IMR-90 (cell line): ENCODE measurements at regions not wholly inside any gene's neighbourhood (a gene's known extent, or its start where the extent isn't known, plus 50 kb on each side); places are given as distances from the start of the nearest gene placed in this dataset.

ENCODE experiments used
- ATAC-seq: fragments of 200-7000 bp; cut with Tn5 transposase; 2 replicates; pipeline ENCODE4 v1.9.1; 2020; ENCODE audit warnings: low read depth, mild to moderate bottlenecking, moderate library complexity
- BruUV-seq: library from RNA; stranded (reverse); fragments of 400-500 nt; replicated peaks from 2 replicates; lab custom pipeline; 2021; lab: Mats Ljungman, UMichigan
- CTCF ChIA-PET: fragments of 300-600 bp; formaldehyde crosslinking; extraction: SDS; loops from one replicate; lab custom pipeline; 2021; ENCODE audit warnings: antibody characterized with exemption; lab: Yijun Ruan, JAX
- POLR2A ChIA-PET: fragments of 300-600 bp; sonication (Branson Sonifier 250); formaldehyde crosslinking; loops from one replicate; lab custom pipeline; 2022; ENCODE audit warnings: antibody characterized with exemption; ENCODE audit not compliant: unreplicated experiment; lab: Charles Lee
- DNase-seq: peaks from one replicate; pipeline ENCODE4 v3.0.0; 2013
- H2AFZ ChIP-seq: replicated peaks from 2 replicates; pipeline ENCODE3; 2013; ENCODE audit warnings: low read length, mild to moderate bottlenecking; ENCODE audit not compliant: poor library complexity
- H2AK5ac ChIP-seq: 2 replicates; pipeline ENCODE4 v1.6.1; 2013; ENCODE audit warnings: low read depth, low read length, inconsistent platforms
- H2AK9ac ChIP-seq: replicated peaks from 2 replicates; pipeline ENCODE3; 2013; ENCODE audit warnings: mild to moderate bottlenecking, low read depth, low read length, moderate library complexity; ENCODE audit not compliant: poor library complexity
- H2BK120ac ChIP-seq: 2 replicates; pipeline ENCODE4 v1.6.1; 2013; ENCODE audit warnings: low read depth, low read length, inconsistent platforms
- H2BK15ac ChIP-seq: 3 replicates; pipeline ENCODE4 v1.6.1; 2013; ENCODE audit warnings: low read depth, low read length, inconsistent platforms
- H2BK20ac ChIP-seq: 2 replicates; pipeline ENCODE4 v1.6.1; 2013; ENCODE audit warnings: low read depth, mild to moderate bottlenecking, inconsistent platforms, low read length, moderate library complexity
- H2BK5ac ChIP-seq: 2 replicates; pipeline ENCODE4 v1.6.1; 2013; ENCODE audit warnings: mild to moderate bottlenecking, low read depth, low read length, inconsistent platforms; ENCODE audit not compliant: poor library complexity, severe bottlenecking
- H3K14ac ChIP-seq: replicated peaks from 2 replicates; pipeline ENCODE4 v1.6.1; 2013; ENCODE audit warnings: low read depth, low read length, inconsistent platforms
- H3K18ac ChIP-seq: 2 replicates; pipeline ENCODE4 v1.6.1; 2013; ENCODE audit warnings: low read depth, low read length, control low read depth
- H3K23ac ChIP-seq: 2 replicates; pipeline ENCODE4 v1.6.1; 2013; ENCODE audit warnings: low read depth, low read length, inconsistent platforms
- H3K27ac ChIP-seq: 2 replicates; pipeline ENCODE4 v1.5.1; 2013; ENCODE audit warnings: mild to moderate bottlenecking, control low read depth, low read length; ENCODE audit not compliant: insufficient read depth
- H3K27me3 ChIP-seq: 2 replicates; pipeline ENCODE4 v1.6.1; 2013; ENCODE audit warnings: low read length; ENCODE audit not compliant: control insufficient read depth, insufficient read depth
- H3K36me3 ChIP-seq: 2 replicates; pipeline ENCODE4 v1.6.1; 2013; ENCODE audit warnings: low read length, mixed read lengths; ENCODE audit not compliant: control insufficient read depth, insufficient read depth
- H3K4ac ChIP-seq: 2 replicates; pipeline ENCODE4 v1.6.1; 2013; ENCODE audit warnings: low read depth, low read length, inconsistent platforms
- H3K4me1 ChIP-seq: 2 replicates; pipeline ENCODE4 v1.6.1; 2013; ENCODE audit warnings: low read length, mixed read lengths; ENCODE audit not compliant: control insufficient read depth, insufficient read depth
- H3K4me2 ChIP-seq: 2 replicates; pipeline ENCODE4 v1.6.1; 2013; ENCODE audit warnings: low read depth, mild to moderate bottlenecking, control low read depth, low read length, moderate library complexity
- H3K4me3 ChIP-seq: 2 replicates; pipeline ENCODE4 v1.5.1; 2013; ENCODE audit warnings: low read depth, mild to moderate bottlenecking, control low read depth, low read length, moderate library complexity; ENCODE audit not compliant: insufficient read depth
- H3K56ac ChIP-seq: 2 replicates; pipeline ENCODE4 v1.6.1; 2013; ENCODE audit warnings: low read length, inconsistent platforms; ENCODE audit not compliant: insufficient read depth; ENCODE audit errors: extremely low read depth
- H3K79me1 ChIP-seq, 2 experiments: 2 replicates each; pipeline ENCODE4 v1.6.1; 2013; ENCODE audit warnings: low read length in 2 of 2, inconsistent platforms in 1 of 2, low read depth in 1 of 2
- H3K9ac ChIP-seq: 2 replicates; pipeline ENCODE4 v1.6.1; 2013; ENCODE audit warnings: low read depth, low read length, control low read depth
- H3K9me1 ChIP-seq: 2 replicates; pipeline ENCODE4 v1.6.1; 2013; ENCODE audit warnings: low read length, inconsistent platforms; ENCODE audit not compliant: insufficient read depth
- H3K9me3 ChIP-seq: 2 replicates; pipeline ENCODE4 v1.6.1; 2013; ENCODE audit warnings: low read length; ENCODE audit not compliant: control insufficient read depth, insufficient read depth
- H4K20me1 ChIP-seq: 2 replicates; pipeline ENCODE4 v1.6.1; 2013; ENCODE audit warnings: low read length, inconsistent platforms; ENCODE audit not compliant: insufficient read depth
- H4K5ac ChIP-seq: 2 replicates; pipeline ENCODE4 v1.6.1; 2013; ENCODE audit warnings: mild to moderate bottlenecking, low read depth, low read length, control low read depth
- H4K8ac ChIP-seq, 2 experiments: 2 replicates each; pipeline ENCODE4 v1.6.1; 2013; ENCODE audit warnings: low read depth in 2 of 2, low read length in 2 of 2, control low read depth in 1 of 2, inconsistent platforms in 1 of 2
- H4K91ac ChIP-seq: 2 replicates; pipeline ENCODE4 v1.6.1; 2013; ENCODE audit warnings: low read depth, low read length, inconsistent platforms; ENCODE audit not compliant: insufficient read depth
- CEBPB ChIP-seq: IDR thresholded peaks from 2 replicates; pipeline ENCODE4 v1.6.1; 2012; ENCODE audit warnings: low read depth, low read length, improper control_type of control experiment
- FOS ChIP-seq: fragments of 150-350 bp; IDR thresholded peaks from 2 replicates; pipeline ENCODE4 v1.6.1; 2016; ENCODE audit warnings: low read depth, low read length
- MAFK ChIP-seq: IDR thresholded peaks from 2 replicates; pipeline ENCODE4 v1.6.1; 2012; ENCODE audit warnings: low read depth, low read length, improper control_type of control experiment
- MAZ ChIP-seq: IDR thresholded peaks from 2 replicates; pipeline ENCODE4 v1.6.1; 2012; ENCODE audit warnings: low read depth, mild to moderate bottlenecking, low read length, improper control_type of control experiment, moderate library complexity, borderline replicate concordance
- MXI1 ChIP-seq: IDR thresholded peaks from 2 replicates; pipeline ENCODE4 v1.6.1; 2012; ENCODE audit warnings: low read depth, mild to moderate bottlenecking, low read length, moderate library complexity, borderline replicate concordance
- NFE2L2 ChIP-seq: fragments of 150-350 bp; IDR thresholded peaks from 2 replicates; pipeline ENCODE4 v1.6.1; 2016; ENCODE audit warnings: low read depth, mild to moderate bottlenecking, low read length
- POLR2A ChIP-seq: IDR thresholded peaks from 2 replicates; pipeline ENCODE4 v1.6.1; 2012; ENCODE audit warnings: mild to moderate bottlenecking, low read depth, low read length
- RAD21 ChIP-seq: IDR thresholded peaks from 2 replicates; pipeline ENCODE4 v1.6.1; 2012; ENCODE audit warnings: low read length, improper control_type of control experiment
- RCOR1 ChIP-seq: IDR thresholded peaks from 2 replicates; pipeline ENCODE4 v1.6.1; 2012; ENCODE audit warnings: mild to moderate bottlenecking, low read length, improper control_type of control experiment; ENCODE audit not compliant: insufficient replicate concordance
- SMC3 ChIP-seq: fragments of 150-350 bp; IDR thresholded peaks from 2 replicates; pipeline ENCODE4 v1.6.1; 2016; ENCODE audit warnings: low read depth, mild to moderate bottlenecking, antibody characterized with exemption, low read length, moderate library complexity
- WGBS, 2 experiments: methylation state at CpG; one replicate each; pipeline versions ENCODE4 v1.1.5 to v1.1.7; 2013; ENCODE audit warnings: missing lambda C conversion rate in 2 of 2; ENCODE audit not compliant: insufficient read length in 1 of 2; ENCODE audit errors: extremely low coverage in 2 of 2; 5-methylcytosine and 5-hydroxymethylcytosine counted together
- dilution Hi-C: fragments of 300-500 bp; cut with HindIII; formaldehyde crosslinking; loops from one replicate; pipeline ENCODE4 v1.14.3; 2018; ENCODE audit warnings: low sequenced_read_pairs; ENCODE audit not compliant: unreplicated experiment
- in situ Hi-C: fragments of 300-500 bp; cut with MboI; formaldehyde crosslinking; loops from 3 replicates; pipeline ENCODE4 v1.14.3; 2019; ENCODE audit warnings: low sequenced_read_pairs, inconsistent platforms, mixed read lengths
- intact Hi-C: fragments of 100-400 bp; cut with micrococcal nuclease; formaldehyde crosslinking; loops from 2 replicates; pipeline ENCODE4 v1.10.0; 2022
- TF ChIP-seq, protein P1 (sequence below): fragments of 150-350 bp; IDR thresholded peaks from 2 replicates; pipeline ENCODE4 v1.6.1; 2017; ENCODE audit warnings: mild to moderate bottlenecking, antibody characterized with exemption, low read length, low read depth
- TF ChIP-seq, protein P2 (sequence below): conservative IDR thresholded peaks from 2 replicates; pipeline ENCODE4 v1.5.1; 2012; ENCODE audit warnings: mild to moderate bottlenecking, low read depth, low read length, improper control_type of control experiment
- TF ChIP-seq, protein P3 (sequence below): fragments of 150-350 bp; IDR thresholded peaks from 2 replicates; pipeline ENCODE4 v1.6.1; 2016; ENCODE audit warnings: low read depth, mild to moderate bottlenecking, low read length, moderate library complexity, borderline replicate concordance

DNA sequence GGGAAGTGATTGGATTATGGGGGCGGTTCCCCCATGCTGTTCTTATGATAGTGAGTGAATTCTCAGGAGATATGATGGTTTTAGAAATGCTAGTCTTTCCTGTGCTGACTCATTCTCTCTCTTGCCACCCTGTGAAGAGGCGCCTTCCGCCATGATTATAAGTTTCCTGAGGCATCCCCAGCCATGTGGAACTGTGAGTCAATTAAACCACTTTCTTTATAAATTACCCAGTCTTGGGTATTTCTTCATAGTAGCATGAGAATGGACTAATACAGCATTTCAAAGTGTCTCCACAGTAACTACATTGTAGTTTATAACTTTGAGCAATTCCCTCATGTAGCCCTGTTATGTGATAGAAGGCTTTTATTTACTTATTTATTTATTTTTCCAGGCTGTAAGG, 128.8 kb upstream of the CHRNA7 start:
- Histone ChIP-seq H3K27me3 (no peaks in the 10 kb centered on the region), H4K5ac (no peak overlapping the region), H3K9ac (no peak overlapping the region), H2BK5ac (no peak overlapping the region), H3K23ac (no peak overlapping the region), H4K20me1 (no peaks in the 10 kb centered on the region), H2AK5ac (no peak overlapping the region), H3K9me3 (peaks cover 14% of the 10 kb centered on the region), H3K4me2 (no peak overlapping the region), H2AK9ac (no peak overlapping the region), H2BK20ac (no peak overlapping the region), H3K4me1 (no peaks in the 10 kb centered on the region), H2AFZ (no peak overlapping the region), H3K4me3 (no peak overlapping the region), H3K18ac (no peak overlapping the region), H3K27ac (no peak overlapping the region), H3K14ac (no peak overlapping the region), H4K8ac (no peak overlapping the region), H3K79me1 (no peaks in the 10 kb centered on the region), H3K4ac (no peak overlapping the region), H3K36me3 (no peaks in the 10 kb centered on the region), H4K91ac (no peak overlapping the region), H3K9me1 (no peaks in the 10 kb centered on the region), H2BK120ac (no peak overlapping the region), H2BK15ac (no peak overlapping the region), H3K56ac (no peak overlapping the region)
- ATAC-seq (no peak), DNase-seq (no peak)
- TF ChIP-seq MAFK (no peak), POLR2A (no peak), MAZ (no peak), FOS (no peak), MXI1 (no peak), SMC3 (no peak), NFE2L2 (no peak), CEBPB (no peak), RCOR1 (no peak), RAD21 (no peak)
- TF ChIP-seq, protein P1, sequence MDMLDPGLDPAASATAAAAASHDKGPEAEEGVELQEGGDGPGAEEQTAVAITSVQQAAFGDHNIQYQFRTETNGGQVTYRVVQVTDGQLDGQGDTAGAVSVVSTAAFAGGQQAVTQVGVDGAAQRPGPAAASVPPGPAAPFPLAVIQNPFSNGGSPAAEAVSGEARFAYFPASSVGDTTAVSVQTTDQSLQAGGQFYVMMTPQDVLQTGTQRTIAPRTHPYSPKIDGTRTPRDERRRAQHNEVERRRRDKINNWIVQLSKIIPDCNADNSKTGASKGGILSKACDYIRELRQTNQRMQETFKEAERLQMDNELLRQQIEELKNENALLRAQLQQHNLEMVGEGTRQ, result no peak
- TF ChIP-seq, protein P2, sequence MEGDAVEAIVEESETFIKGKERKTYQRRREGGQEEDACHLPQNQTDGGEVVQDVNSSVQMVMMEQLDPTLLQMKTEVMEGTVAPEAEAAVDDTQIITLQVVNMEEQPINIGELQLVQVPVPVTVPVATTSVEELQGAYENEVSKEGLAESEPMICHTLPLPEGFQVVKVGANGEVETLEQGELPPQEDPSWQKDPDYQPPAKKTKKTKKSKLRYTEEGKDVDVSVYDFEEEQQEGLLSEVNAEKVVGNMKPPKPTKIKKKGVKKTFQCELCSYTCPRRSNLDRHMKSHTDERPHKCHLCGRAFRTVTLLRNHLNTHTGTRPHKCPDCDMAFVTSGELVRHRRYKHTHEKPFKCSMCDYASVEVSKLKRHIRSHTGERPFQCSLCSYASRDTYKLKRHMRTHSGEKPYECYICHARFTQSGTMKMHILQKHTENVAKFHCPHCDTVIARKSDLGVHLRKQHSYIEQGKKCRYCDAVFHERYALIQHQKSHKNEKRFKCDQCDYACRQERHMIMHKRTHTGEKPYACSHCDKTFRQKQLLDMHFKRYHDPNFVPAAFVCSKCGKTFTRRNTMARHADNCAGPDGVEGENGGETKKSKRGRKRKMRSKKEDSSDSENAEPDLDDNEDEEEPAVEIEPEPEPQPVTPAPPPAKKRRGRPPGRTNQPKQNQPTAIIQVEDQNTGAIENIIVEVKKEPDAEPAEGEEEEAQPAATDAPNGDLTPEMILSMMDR, result no peak
- TF ChIP-seq, protein P3, sequence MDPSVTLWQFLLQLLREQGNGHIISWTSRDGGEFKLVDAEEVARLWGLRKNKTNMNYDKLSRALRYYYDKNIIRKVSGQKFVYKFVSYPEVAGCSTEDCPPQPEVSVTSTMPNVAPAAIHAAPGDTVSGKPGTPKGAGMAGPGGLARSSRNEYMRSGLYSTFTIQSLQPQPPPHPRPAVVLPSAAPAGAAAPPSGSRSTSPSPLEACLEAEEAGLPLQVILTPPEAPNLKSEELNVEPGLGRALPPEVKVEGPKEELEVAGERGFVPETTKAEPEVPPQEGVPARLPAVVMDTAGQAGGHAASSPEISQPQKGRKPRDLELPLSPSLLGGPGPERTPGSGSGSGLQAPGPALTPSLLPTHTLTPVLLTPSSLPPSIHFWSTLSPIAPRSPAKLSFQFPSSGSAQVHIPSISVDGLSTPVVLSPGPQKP, result no peak
- in situ Hi-C loops (no loop called here), intact Hi-C loops (no loop called here), dilution Hi-C loops (no loop called here)
- WGBS, 2 experiments, result no CpG with 5 or more reads among the region's 3 CpGs
- no TSS peak for BruUV-seq
- ChIA-PET POLR2A (no interaction called here), CTCF (no interaction called here)
